Spleen (tissue), 11 donors: ENCODE measurements at regions not wholly inside any gene's neighbourhood (a gene's known extent, or its start where the extent isn't known, plus 50 kb on each side); places are given as distances from the start of the nearest gene placed in this dataset.

Experiments used
- DNase-seq: peaks from one replicate; pipeline ENCODE4 v3.0.0-alpha.2; 2020
- H3K27ac ChIP-seq, 8 donors: fragments of 200-600 bp; sonication (generic) in 7 of 8; 1 replicate in 4 of 8; 2 replicates in 4 of 8; pipeline versions ENCODE4 v1.5.0 to v1.8.0; 2016 to 2021; ENCODE audit warnings: inconsistent platforms in 4 of 8, mild to moderate bottlenecking in 4 of 8, moderate library complexity in 1 of 8
- H3K27me3 ChIP-seq, 7 donors: fragments of 200-600 bp; sonication (generic) in 6 of 7; replicated peaks in 1 of 7; 1 replicate in 4 of 7; 2 replicates in 3 of 7; pipeline versions ENCODE4 v1.5.0 to v1.8.0; 2016 to 2021; ENCODE audit warnings: inconsistent platforms in 3 of 7, mild to moderate bottlenecking in 1 of 7
- H3K36me3 ChIP-seq, 6 donors: fragments of 200-600 bp; sonication (generic) in 5 of 6; 1 replicate in 4 of 6; 2 replicates in 2 of 6; pipeline versions ENCODE4 v1.5.0 to v1.8.0; 2016 to 2021; ENCODE audit warnings: inconsistent platforms in 2 of 6
- H3K4me1 ChIP-seq, 6 donors: fragments of 200-600 bp; sonication (generic) in 5 of 6; 1 replicate in 3 of 6; 2 replicates in 3 of 6; pipeline versions ENCODE4 v1.5.0 to v1.8.0; 2016 to 2021; ENCODE audit warnings: inconsistent platforms in 3 of 6
- H3K4me3 ChIP-seq, 8 donors: fragments of 200-600 bp; sonication (generic) in 7 of 8; 1 replicate in 4 of 8; 2 replicates in 4 of 8; pipeline versions ENCODE4 v1.5.0 to v1.8.0; 2016 to 2021; ENCODE audit warnings: inconsistent platforms in 4 of 8, mild to moderate bottlenecking in 4 of 8, moderate library complexity in 2 of 8
- H3K9me3 ChIP-seq, 8 donors: fragments of 200-600 bp; sonication (generic) in 7 of 8; 1 replicate in 4 of 8; 2 replicates in 4 of 8; pipeline versions ENCODE4 v1.5.0 to v1.8.0; 2016 to 2021; ENCODE audit warnings: inconsistent platforms in 4 of 8
- POLR2A ChIP-seq, 3 donors: fragments of 450-650 bp; IDR thresholded peaks; one replicate each; pipeline ENCODE4 v1.5.1; 2017; ENCODE audit warnings: antibody characterized with exemption in 3 of 3, mild to moderate bottlenecking in 1 of 3
- POLR2AphosphoS5 ChIP-seq, 3 donors: sonication (generic); formaldehyde crosslinking; IDR thresholded peaks; one replicate each; pipeline ENCODE4 v1.5.1; 2017; ENCODE audit warnings: antibody characterized with exemption in 3 of 3
- WGBS, 5 donors: extraction: QIAGEN DNeasy Blood & Tissue Kit in 3 of 5; methylation state at CpG; one replicate each; pipeline versions ENCODE4 v1.1.5 to v1.1.7; 2013 to 2018; 5-methylcytosine and 5-hydroxymethylcytosine counted together
- intact Hi-C: fragments of 100-400 bp; cut with DNase I; formaldehyde crosslinking; loops from one replicate; pipeline ENCODE4 v1.15.0; 2023; ENCODE audit warnings: low total_unique reads
- TF ChIP-seq, protein P1 (sequence below), 11 experiments: fragments of 200-600 bp in 7 of 11; fragments of 450-650 bp in 4 of 11; sonication (generic) in 4 of 11; IDR thresholded peaks in 8 of 11; conservative IDR thresholded peaks in 3 of 11; 1 replicate in 7 of 11; 2 replicates in 4 of 11; pipeline versions ENCODE4 v1.4.0 to v1.8.0; 2016 to 2021; ENCODE audit warnings: antibody characterized with exemption in 11 of 11, inconsistent platforms in 4 of 11, mild to moderate bottlenecking in 1 of 11
- donor health status: healthy with polysubstance abuse.
- donor health status: DM: no; HTN: no; CAD: no; lungs with moderate emphysema.
- donor health status: DM: no; HTN: no; CAD: no.
- donor health status: Bipolar disorder and iron deficiency.
- donor health status: healthy.
- donor health status: DM: no; HTN: no; CAD: no.
- donor health status: DM: yes; HTN: yes; CAD: no.

DNA sequence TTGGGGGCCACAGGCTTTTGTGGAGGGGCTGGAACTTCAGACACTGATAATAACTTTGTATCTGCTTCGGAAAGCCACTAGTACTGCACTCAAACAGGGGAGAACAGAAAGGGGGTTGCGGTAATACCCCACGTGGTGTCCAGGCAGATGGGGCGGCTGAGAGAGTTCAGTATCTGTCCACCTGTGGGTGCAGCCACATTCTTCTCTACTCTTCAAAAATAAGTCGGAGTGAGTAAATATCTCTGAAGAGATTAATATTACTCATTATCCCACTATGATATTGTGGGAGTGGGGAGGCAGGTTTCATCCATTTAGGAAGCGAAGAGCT, 102.1 kb upstream of the SSBP2 start:
- Histone ChIP-seq H3K4me3 (peak overlapping the region in 2 of 8 donors; percentile 41 to 75), H3K4me1 (peaks cover 19 to 50% (median 39%) of the 10 kb centered on the region in 6 donors), H3K27me3 (no peaks in the 10 kb centered on the region), H3K9me3 (no peaks in the 10 kb centered on the region), H3K27ac (peak overlapping the region in 5 of 8 donors; percentile 89 to 93 (median 90)), H3K36me3 (no peaks in the 10 kb centered on the region)
- intact Hi-C loops, result loop anchor here (5.0 kb wide), 3 partner anchors 101 to 341 kb away; partner anchors contain the start of gene SSBP2
- DNase-seq, result no peak
- TF ChIP-seq POLR2A (IDR thresholded peaks at IDR 0.05) (no peak), POLR2AphosphoS5 (IDR thresholded peaks at IDR 0.05) (no peak)
- TF ChIP-seq, protein P1, sequence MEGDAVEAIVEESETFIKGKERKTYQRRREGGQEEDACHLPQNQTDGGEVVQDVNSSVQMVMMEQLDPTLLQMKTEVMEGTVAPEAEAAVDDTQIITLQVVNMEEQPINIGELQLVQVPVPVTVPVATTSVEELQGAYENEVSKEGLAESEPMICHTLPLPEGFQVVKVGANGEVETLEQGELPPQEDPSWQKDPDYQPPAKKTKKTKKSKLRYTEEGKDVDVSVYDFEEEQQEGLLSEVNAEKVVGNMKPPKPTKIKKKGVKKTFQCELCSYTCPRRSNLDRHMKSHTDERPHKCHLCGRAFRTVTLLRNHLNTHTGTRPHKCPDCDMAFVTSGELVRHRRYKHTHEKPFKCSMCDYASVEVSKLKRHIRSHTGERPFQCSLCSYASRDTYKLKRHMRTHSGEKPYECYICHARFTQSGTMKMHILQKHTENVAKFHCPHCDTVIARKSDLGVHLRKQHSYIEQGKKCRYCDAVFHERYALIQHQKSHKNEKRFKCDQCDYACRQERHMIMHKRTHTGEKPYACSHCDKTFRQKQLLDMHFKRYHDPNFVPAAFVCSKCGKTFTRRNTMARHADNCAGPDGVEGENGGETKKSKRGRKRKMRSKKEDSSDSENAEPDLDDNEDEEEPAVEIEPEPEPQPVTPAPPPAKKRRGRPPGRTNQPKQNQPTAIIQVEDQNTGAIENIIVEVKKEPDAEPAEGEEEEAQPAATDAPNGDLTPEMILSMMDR (IDR thresholded peaks at IDR 0.05 in 8 of 11, conservative IDR thresholded peaks at IDR 0.05 in 3 of 11), result no peak
- 81 to 91% (median 85%) methylated on average over 6 of the region's 6 CpGs for WGBS, 5 donors

DNA sequence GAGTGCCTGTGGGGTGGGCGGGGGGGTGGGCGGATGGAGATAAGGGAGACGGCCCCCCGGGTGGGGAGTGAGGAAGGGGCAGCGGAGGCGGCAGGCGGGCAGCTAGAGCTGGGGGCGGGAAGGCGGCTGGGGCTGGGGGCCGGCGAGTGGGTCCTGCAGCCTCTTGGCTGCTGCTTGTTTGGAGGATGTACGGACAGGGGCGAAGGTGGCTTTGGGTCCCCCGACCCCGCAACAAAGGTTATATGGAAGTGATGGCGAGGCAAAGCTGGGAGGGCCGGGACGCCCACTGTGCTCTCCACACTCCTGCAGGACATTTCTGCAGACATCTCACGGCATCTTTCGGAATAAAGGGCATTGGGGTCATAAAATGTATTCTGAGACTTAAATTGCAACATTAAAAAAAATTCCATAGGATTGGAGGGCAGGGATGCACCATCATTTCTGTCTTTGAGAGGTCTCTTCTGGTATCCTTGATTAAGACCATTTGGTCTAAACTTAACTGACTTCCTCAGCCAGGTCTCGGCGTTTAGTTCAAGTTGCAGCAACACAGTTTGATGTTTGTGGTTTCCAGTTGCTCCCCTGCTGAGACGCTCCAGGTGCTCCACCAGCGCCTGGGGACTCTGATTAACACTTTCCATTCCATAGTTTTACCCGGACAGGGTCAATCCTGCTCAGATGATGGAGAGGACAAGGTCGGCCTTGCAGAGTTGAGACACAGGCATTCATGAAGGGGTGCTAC, 101.6 kb upstream of the SSBP2 start:
- intact Hi-C loops, result loop anchor here (5.0 kb wide), 3 partner anchors 100 to 340 kb away; partner anchors contain the start of gene SSBP2
- Histone ChIP-seq H3K4me3 (peak overlapping the region; percentile 41 to 75 (median 50)), H3K4me1 (peaks cover 19 to 44% (median 39%) of the 10 kb centered on the region in 6 donors), H3K9me3 (no peaks in the 10 kb centered on the region), H3K27ac (peak overlapping the region; percentile 85 to 93 (median 90)), H3K27me3 (no peaks in the 10 kb centered on the region), H3K36me3 (no peaks in the 10 kb centered on the region)
- 6 to 11% (median 7%) methylated on average over 26 of the region's 26 CpGs for WGBS, 5 donors
- DNase-seq, result peak; percentile 89
- TF ChIP-seq, protein P1 (IDR thresholded peaks at IDR 0.05 in 8 of 11, conservative IDR thresholded peaks at IDR 0.05 in 3 of 11), result no peak
- TF ChIP-seq POLR2A (IDR thresholded peaks at IDR 0.05) (no peak), POLR2AphosphoS5 (IDR thresholded peaks at IDR 0.05) (no peak)

DNA sequence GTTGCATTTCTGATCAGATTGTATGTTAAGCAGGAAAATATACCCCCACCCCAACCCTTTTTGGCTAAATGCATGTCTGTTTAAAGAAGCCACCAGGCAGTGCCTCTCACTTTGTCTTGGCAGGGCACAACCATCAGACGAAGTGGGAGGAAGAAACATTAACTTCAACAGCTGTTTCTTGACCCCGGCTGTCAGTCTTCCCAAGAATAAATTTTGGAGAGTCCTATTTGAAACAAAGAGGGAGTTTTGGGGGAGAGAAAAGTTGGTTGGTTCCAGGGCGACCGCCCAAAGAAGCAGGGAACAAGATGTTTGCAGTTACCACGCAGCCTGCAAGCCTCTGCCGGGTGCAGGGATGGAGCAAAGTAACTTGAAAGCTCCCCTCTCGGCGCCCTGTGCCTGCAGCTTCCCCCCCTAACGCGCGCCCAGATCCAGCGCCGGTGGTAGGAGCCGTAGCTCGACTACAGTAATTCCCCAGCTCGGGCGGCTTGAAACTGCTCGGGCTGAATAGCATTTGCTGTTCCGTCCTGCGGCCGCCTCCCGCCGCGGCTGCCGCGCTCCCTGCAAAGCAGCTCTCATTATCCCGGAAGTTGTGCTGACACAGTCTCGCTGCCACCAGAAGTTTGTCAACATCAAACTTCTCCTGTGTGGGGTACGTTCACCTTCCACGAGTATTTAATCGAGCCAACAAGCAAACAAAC, 100.7 kb upstream of the SSBP2 start:
- Histone ChIP-seq H3K4me1 (peaks cover 19 to 36% (median 32%) of the 10 kb centered on the region in 6 donors), H3K4me3 (peak overlapping the region; percentile 41 to 75 (median 50)), H3K27me3 (no peaks in the 10 kb centered on the region), H3K36me3 (no peaks in the 10 kb centered on the region), H3K27ac (peak overlapping the region; percentile 85 to 93 (median 90)), H3K9me3 (no peaks in the 10 kb centered on the region)
- WGBS, 5 donors, result 0% methylated on average over 20 to 31 of the region's 31 CpGs
- peak; percentile 98 for DNase-seq
- intact Hi-C loops, result loop anchor here (5.0 kb wide), 3 partner anchors 99 to 339 kb away; partner anchors contain the start of gene SSBP2
- TF ChIP-seq POLR2AphosphoS5 (IDR thresholded peaks at IDR 0.05), result peak; percentile 90 to 94 (median 91)
- TF ChIP-seq POLR2A (IDR thresholded peaks at IDR 0.05), result peak in 1 of 3 donors; percentile 32
- TF ChIP-seq, protein P1 (IDR thresholded peaks at IDR 0.05 in 8 of 11, conservative IDR thresholded peaks at IDR 0.05 in 3 of 11), result peak in 2 of 11 experiments; percentile 5 to 27
